Myocyte (in vitro differentiated cells): ENCODE measurements at regions not wholly inside any gene's neighbourhood (a gene's known extent, or its start where the extent isn't known, plus 50 kb on each side); places are given as distances from the start of the nearest gene placed in this dataset.
A peak's percentile ranks its signal among the peaks of the same experiment; 100 is the strongest.
"Not testable (repeated sequence)": the region's sequence is repeated elsewhere in the genome, so short reads cannot be mapped to it uniquely, and the experiment has no call there.

ENCODE experiments used
- DNase-seq: peaks from one replicate; pipeline ENCODE4 v3.0.0-alpha.2; 2012; ENCODE audit warnings: low read depth

GRCh38 chrY:9118704-9119103 is 218.6 kb upstream of the TSPY4 start:
- DNase-seq, result no peak

- no peak for DNase-seq
Measured at GRCh38 chrY:9124623-9125022, 212.6 kb upstream of the TSPY4 start.

GRCh38 chrY:9126545-9126944 is 210.7 kb upstream of the TSPY4 start:
- no peak for DNase-seq

GRCh38 chrY:9143366-9143765 is 193.9 kb upstream of the TSPY4 start:
- peak; percentile 46 for DNase-seq

GRCh38 chrY:9154552-9154951 is 182.7 kb upstream of the TSPY4 start:
- not testable (repeated sequence) for DNase-seq

GRCh38 chrY:9155721-9156120 is 181.5 kb upstream of the TSPY4 start:
- DNase-seq, result no peak

GRCh38 chrY:9158616-9159015 is 178.6 kb upstream of the TSPY4 start:
- DNase-seq, result no peak

GRCh38 chrY:9160331-9160730 is 176.9 kb upstream of the TSPY4 start:
- not testable (repeated sequence) for DNase-seq

GRCh38 chrY:9160976-9161375 is 176.3 kb upstream of the TSPY4 start:
- peak; percentile 59 for DNase-seq

GRCh38 chrY:9161990-9162389 is 175.3 kb upstream of the TSPY4 start:
- DNase-seq, result not testable (repeated sequence)

- not testable (repeated sequence) for DNase-seq
Measured at GRCh38 chrY:9162424-9162823, 174.8 kb upstream of the TSPY4 start.

GRCh38 chrY:9177641-9178040 is 159.6 kb upstream of the TSPY4 start:
- DNase-seq, result peak; percentile 72

- DNase-seq, result peak; percentile 23
Measured at GRCh38 chrY:9184827-9185226, 152.4 kb upstream of the TSPY4 start.

- not testable (repeated sequence) for DNase-seq
Measured at GRCh38 chrY:9207082-9207481, 130.2 kb upstream of the TSPY4 start.

- no peak for DNase-seq
Measured at GRCh38 chrY:9226409-9226808, 110.9 kb upstream of the TSPY4 start.

- no peak for DNase-seq
Measured at GRCh38 chrY:9257255-9257654, 80.0 kb upstream of the TSPY4 start.

GRCh38 chrY:9257725-9258124 is 79.5 kb upstream of the TSPY4 start:
- DNase-seq, result no peak

GRCh38 chrY:9259368-9259767 is 77.9 kb upstream of the TSPY4 start:
- DNase-seq, result peak; percentile 12

GRCh38 chrY:9260426-9260825 is 76.8 kb upstream of the TSPY4 start:
- DNase-seq, result no peak

GRCh38 chrY:9265551-9265950 is 71.7 kb upstream of the TSPY4 start:
- DNase-seq, result no peak

GRCh38 chrY:9270351-9270750 is 66.9 kb upstream of the TSPY4 start:
- DNase-seq, result not testable (repeated sequence)

- peak; percentile 1 for DNase-seq
Measured at GRCh38 chrY:9272847-9273246, 64.4 kb upstream of the TSPY4 start.

- peak; percentile 38 for DNase-seq
Measured at GRCh38 chrY:9278842-9279241, 58.4 kb upstream of the TSPY4 start.
